OCI-LY7 (cell line): ENCODE measurements at regions not wholly inside any gene's neighbourhood (a gene's known extent, or its start where the extent isn't known, plus 50 kb on each side); places are given as distances from the start of the nearest gene placed in this dataset.

Experiments
- BruUV-seq: library from RNA; stranded (reverse); fragments of 400-500 nt; replicated peaks from 2 replicates; lab custom pipeline; 2021; lab: Mats Ljungman, UMichigan
- CTCF ChIA-PET: fragments of 300-600 bp; sonication (Branson Sonifier 250); formaldehyde crosslinking; loops from one replicate; lab custom pipeline; 2022; ENCODE audit warnings: antibody characterized with exemption; ENCODE audit not compliant: unreplicated experiment; lab: Charles Lee
- POLR2A ChIA-PET: fragments of 300-600 bp; sonication (Branson Sonifier 250); formaldehyde crosslinking; loops from one replicate; lab custom pipeline; 2022; ENCODE audit warnings: antibody characterized with exemption; lab: Charles Lee
- DNase-seq: peaks from one replicate; pipeline ENCODE4 v3.0.0-alpha.2; 2015; ENCODE audit warnings: low spot score
- H2AFZ ChIP-seq: fragments of 200-600 bp; sonication (generic), shearing (Covaris generic); 2 replicates; pipeline ENCODE4 v1.6.1; 2014; ENCODE audit warnings: mild to moderate bottlenecking, antibody characterized with exemption, low read length, moderate library complexity
- H3K27ac ChIP-seq: fragments of 200-600 bp; sonication (generic); 2 replicates; pipeline ENCODE4 v1.5.1; 2014; ENCODE audit warnings: mixed run types, low read depth, mild to moderate bottlenecking, moderate library complexity, low read length, inconsistent platforms; ENCODE audit not compliant: poor library complexity, severe bottlenecking
- H3K36me3 ChIP-seq: fragments of 200-600 bp; sonication (generic); 2 replicates; pipeline ENCODE4 v1.6.1; 2014; ENCODE audit warnings: mild to moderate bottlenecking, antibody characterized with exemption, low read length, moderate library complexity, mixed read lengths; ENCODE audit not compliant: insufficient read depth
- H3K4me1 ChIP-seq: fragments of 200-600 bp; sonication (generic); 2 replicates; pipeline ENCODE4 v1.5.1; 2014; ENCODE audit warnings: mild to moderate bottlenecking, low read length; ENCODE audit not compliant: insufficient read depth, poor library complexity, severe bottlenecking
- H3K4me2 ChIP-seq: fragments of 200-600 bp; sonication (generic); 2 replicates; pipeline ENCODE4 v1.6.1; 2014; ENCODE audit warnings: mild to moderate bottlenecking, low read length
- H3K4me3 ChIP-seq: fragments of 200-600 bp; sonication (generic); 2 replicates; pipeline ENCODE4 v1.5.1; 2014; ENCODE audit warnings: mild to moderate bottlenecking, low read depth, low read length; ENCODE audit not compliant: poor library complexity, severe bottlenecking
- H3K79me2 ChIP-seq: fragments of 200-600 bp; sonication (generic); 2 replicates; pipeline ENCODE4 v1.6.1; 2016; ENCODE audit warnings: low read depth, mild to moderate bottlenecking, low read length, moderate library complexity, mixed read lengths; ENCODE audit not compliant: insufficient read depth
- H3K9me2 ChIP-seq: fragments of 200-600 bp; sonication (generic); 2 replicates; pipeline ENCODE4 v1.6.1; 2016; ENCODE audit warnings: mild to moderate bottlenecking, low read length, mixed read lengths; ENCODE audit not compliant: insufficient read depth
- H3K9me3 ChIP-seq: fragments of 200-600 bp; sonication (generic); 2 replicates; pipeline ENCODE4 v1.6.1; 2014; ENCODE audit warnings: mild to moderate bottlenecking, mixed run types, low read length, mixed read lengths
- H4K20me1 ChIP-seq: fragments of 200-600 bp; sonication (generic); 2 replicates; pipeline ENCODE4 v1.6.1; 2014; ENCODE audit warnings: mild to moderate bottlenecking, antibody characterized with exemption, low read length, moderate library complexity, mixed read lengths; ENCODE audit not compliant: insufficient read depth
- CTCF ChIP-seq: fragments of 200-600 bp; sonication (generic); conservative IDR thresholded peaks from 2 replicates; pipeline ENCODE4 v1.5.1; 2014; ENCODE audit warnings: mild to moderate bottlenecking, antibody characterized with exemption, low read length, moderate library complexity, mixed read lengths
- EZH2phosphoT487 ChIP-seq: fragments of 200-600 bp; sonication (generic); IDR thresholded peaks from 2 replicates; pipeline ENCODE4 v1.6.1; 2018; ENCODE audit warnings: low read depth, borderline replicate concordance, mild to moderate bottlenecking, mixed run types, antibody characterized with exemption, low read length, moderate library complexity, mixed read lengths
- intact Hi-C: fragments of 100-400 bp; cut with micrococcal nuclease; formaldehyde crosslinking; loops from one replicate; pipeline ENCODE4 v1.10.0; 2022; ENCODE audit not compliant: unreplicated experiment

GRCh38 chr6:48233063-48233462 lies 122.1 kb upstream of the PTCHD4 start:
- Histone ChIP-seq H3K27ac (no peak overlapping the region), H3K9me2 (no peaks in the 10 kb centered on the region), H3K4me3 (no peak overlapping the region), H3K4me1 (no peaks in the 10 kb centered on the region), H4K20me1 (no peaks in the 10 kb centered on the region), H3K36me3 (no peaks in the 10 kb centered on the region), H3K4me2 (no peak overlapping the region), H3K9me3 (no peaks in the 10 kb centered on the region), H3K79me2 (no peaks in the 10 kb centered on the region), H2AFZ (no peak overlapping the region)
- intact Hi-C loops, result no loop called here
- no TSS peak for BruUV-seq
- CTCF ChIA-PET, result no interaction called here
- POLR2A ChIA-PET, result no interaction called here
- DNase-seq, result no peak
- no peak for TF ChIP-seq EZH2phosphoT487
- TF ChIP-seq CTCF, result no peak

GRCh38 chr6:48229841-48230240 lies 118.8 kb upstream of the PTCHD4 start:
- intact Hi-C loops, result no loop called here
- no peak overlapping the region for H2AFZ ChIP-seq
- H3K27ac ChIP-seq, result no peak overlapping the region

More at GRCh38 chr6:48229841-48230240, 118.8 kb upstream of the PTCHD4 start:
- Histone ChIP-seq H3K4me3 (no peak overlapping the region), H3K4me2 (no peak overlapping the region), H4K20me1 (no peaks in the 10 kb centered on the region), H3K9me3 (no peaks in the 10 kb centered on the region), H3K4me1 (no peaks in the 10 kb centered on the region), H3K36me3 (no peaks in the 10 kb centered on the region), H3K79me2 (no peaks in the 10 kb centered on the region), H3K9me2 (no peaks in the 10 kb centered on the region)
- ChIA-PET CTCF (no interaction called here), POLR2A (interaction anchor here (1.5 kb wide), 1 partner anchor 15 kb away, joined by 3 read pairs; no protein-coding TSS in a partner anchor)
- no TSS peak for BruUV-seq
- TF ChIP-seq EZH2phosphoT487 (no peak), CTCF (no peak)
- DNase-seq, result no peak
